Activated T-helper 2 cell treated with anti-CD3 and anti-CD28 coated beads, Interferon-gamma antibody, Interleukin-2, Interleukin-4, amounts not matched to agents 10 μg/mL and 5 μg/mL and 100 μg/mL, durations not matched to agents 14 hours and 24 hours and 36 hours (primary cell): ENCODE measurements at regions not wholly inside any gene's neighbourhood (a gene's known extent, or its start where the extent isn't known, plus 50 kb on each side); places are given as distances from the start of the nearest gene placed in this dataset.

Experiments used
- DNase-seq: peaks from one replicate; pipeline ENCODE4 v3.0.0; 2021; ENCODE audit warnings: low spot score
- H3K27ac Mint-ChIP-seq: one replicate; pipeline ENCODE4 v1.8.0; 2021; ENCODE audit warnings: mixed read lengths
- H3K27me3 Mint-ChIP-seq: one replicate; pipeline ENCODE4 v1.8.0; 2021; ENCODE audit warnings: low read depth, mixed read lengths
- H3K36me3 Mint-ChIP-seq: one replicate; pipeline ENCODE4 v1.8.0; 2021; ENCODE audit warnings: low read depth, mixed read lengths
- H3K4me1 Mint-ChIP-seq: one replicate; pipeline ENCODE4 v1.8.0; 2021; ENCODE audit warnings: low read depth, mixed read lengths
- H3K4me3 Mint-ChIP-seq: one replicate; pipeline ENCODE4 v1.8.0; 2021; ENCODE audit warnings: low read depth, mild to moderate bottlenecking, moderate library complexity, mixed read lengths
- H3K9me3 Mint-ChIP-seq: one replicate; pipeline ENCODE4 v1.8.0; 2021; ENCODE audit warnings: mixed read lengths
- intact Hi-C: fragments of 100-400 bp; cut with micrococcal nuclease; formaldehyde crosslinking; loops from one replicate; pipeline ENCODE4 v1.15.1; 2023

GRCh38 chr9:134585746-134586706 is 55.6 kb upstream of the COL5A1 start:
- no peak for DNase-seq
- H3K27me3 Mint-ChIP-seq = peaks cover 4% of the 10 kb centered on the region
- H3K9me3 Mint-ChIP-seq = no peaks in the 10 kb centered on the region
- no peak overlapping the region for H3K27ac Mint-ChIP-seq
- intact Hi-C loops = no loop called here
- H3K4me3 Mint-ChIP-seq = no peak overlapping the region
- no peaks in the 10 kb centered on the region for H3K36me3 Mint-ChIP-seq
- H3K4me1 Mint-ChIP-seq = no peaks in the 10 kb centered on the region

GRCh38 chr9:134589748-134590147 is 51.9 kb upstream of the COL5A1 start:
- H3K4me1 Mint-ChIP-seq = no peaks in the 10 kb centered on the region
- no peak for DNase-seq

GRCh38 chr9:134590240-134591081 is 51.1 kb upstream of the COL5A1 start:
- no peak for DNase-seq
- no peak overlapping the region for H3K4me3 Mint-ChIP-seq
- no peaks in the 10 kb centered on the region for H3K9me3 Mint-ChIP-seq
- no peak overlapping the region for H3K27ac Mint-ChIP-seq
- H3K27me3 Mint-ChIP-seq = no peaks in the 10 kb centered on the region
- H3K36me3 Mint-ChIP-seq = no peaks in the 10 kb centered on the region
- intact Hi-C loops = no loop called here
- H3K4me1 Mint-ChIP-seq = no peaks in the 10 kb centered on the region

More at GRCh38 chr9:134589748-134590147, 51.9 kb upstream of the COL5A1 start:
- H3K27ac Mint-ChIP-seq = no peak overlapping the region
- no peaks in the 10 kb centered on the region for H3K36me3 Mint-ChIP-seq
- H3K4me3 Mint-ChIP-seq = no peak overlapping the region
- no peaks in the 10 kb centered on the region for H3K27me3 Mint-ChIP-seq
- intact Hi-C loops = no loop called here
- no peaks in the 10 kb centered on the region for H3K9me3 Mint-ChIP-seq

- H3K36me3 Mint-ChIP-seq = no peaks in the 10 kb centered on the region
- H3K9me3 Mint-ChIP-seq = no peaks in the 10 kb centered on the region
- H3K27ac Mint-ChIP-seq = no peak overlapping the region
- H3K4me3 Mint-ChIP-seq = no peak overlapping the region
- H3K27me3 Mint-ChIP-seq = no peaks in the 10 kb centered on the region
- DNase-seq = no peak
- no peaks in the 10 kb centered on the region for H3K4me1 Mint-ChIP-seq
- intact Hi-C loops = no loop called here
These were observed 50.5 kb upstream of the COL5A1 start for GRCh38 chr9:134591082-134591571.

- no peak overlapping the region for H3K27ac Mint-ChIP-seq
- H3K27me3 Mint-ChIP-seq = no peaks in the 10 kb centered on the region
- DNase-seq = no peak
- H3K36me3 Mint-ChIP-seq = no peaks in the 10 kb centered on the region
- H3K4me3 Mint-ChIP-seq = no peak overlapping the region
- H3K4me1 Mint-ChIP-seq = no peaks in the 10 kb centered on the region
- no peaks in the 10 kb centered on the region for H3K9me3 Mint-ChIP-seq
- intact Hi-C loops = no loop called here
These were observed 50.0 kb upstream of the COL5A1 start for GRCh38 chr9:134591573-134591981.
